Small intestine (tissue), 7 donors: ENCODE measurements at regions not wholly inside any gene's neighbourhood (a gene's known extent, or its start where the extent isn't known, plus 50 kb on each side); places are given as distances from the start of the nearest gene placed in this dataset.
"Not testable (repeated sequence)": the region's sequence is repeated elsewhere in the genome, so short reads cannot be mapped to it uniquely, and the experiment has no call there.

Experiments used
- DNase-seq, 2 donors: peaks; one replicate each; pipeline versions ENCODE4 v3.0.0 to v3.0.0-alpha.2; 2013
- FAIRE-seq: peaks from 2 replicates; lab custom pipeline; 2012; peaks lifted over from hg19 to GRCh38; lab: Jason Lieb, UNC
- H3K27ac ChIP-seq, 3 donors: one replicate each; pipeline ENCODE4 v1.5.1; 2013; ENCODE audit warnings: low read length in 2 of 3, mild to moderate bottlenecking in 2 of 3, control low read depth in 1 of 3, inconsistent platforms in 1 of 3, low read depth in 1 of 3, moderate library complexity in 1 of 3
- H3K27me3 ChIP-seq, 3 donors: one replicate each; pipeline ENCODE4 v1.6.1; 2013; ENCODE audit warnings: low read length in 3 of 3, inconsistent platforms in 1 of 3; ENCODE audit not compliant: control insufficient read depth in 3 of 3, insufficient read depth in 3 of 3
- H3K36me3 ChIP-seq, 3 donors: one replicate each; pipeline ENCODE4 v1.6.1; 2013; ENCODE audit warnings: low read length in 3 of 3, inconsistent platforms in 1 of 3, low read depth in 1 of 3, mild to moderate bottlenecking in 1 of 3, moderate library complexity in 1 of 3; ENCODE audit not compliant: control insufficient read depth in 3 of 3, insufficient read depth in 2 of 3
- H3K4me1 ChIP-seq, 3 donors: one replicate each; pipeline ENCODE4 v1.6.1; 2013; ENCODE audit warnings: low read length in 2 of 3, inconsistent platforms in 1 of 3, low read depth in 1 of 3, mild to moderate bottlenecking in 1 of 3, moderate library complexity in 1 of 3; ENCODE audit not compliant: control insufficient read depth in 3 of 3, insufficient read depth in 2 of 3
- H3K4me3 ChIP-seq, 3 donors: one replicate each; pipeline ENCODE4 v1.5.1; 2013; ENCODE audit warnings: low read length in 3 of 3, control low read depth in 1 of 3, inconsistent platforms in 1 of 3, low read depth in 1 of 3, mild to moderate bottlenecking in 1 of 3, moderate library complexity in 1 of 3
- H3K9me3 ChIP-seq, 2 donors: one replicate each; pipeline ENCODE4 v1.6.1; 2013; ENCODE audit warnings: low read depth in 1 of 2, low read length in 1 of 2; ENCODE audit not compliant: control insufficient read depth in 2 of 2, insufficient read depth in 1 of 2
- WGBS, 3 donors: extraction: QIAGEN DNeasy Blood & Tissue Kit; methylation state at CpG; one replicate each; pipeline ENCODE4 v1.1.7; 2013; 5-methylcytosine and 5-hydroxymethylcytosine counted together
- donor health status: healthy with polysubstance abuse.
- donor health status: control.
- donor health status: control.
- donor health status: Bipolar disorder and iron deficiency.
- donor health status: healthy.

DNA sequence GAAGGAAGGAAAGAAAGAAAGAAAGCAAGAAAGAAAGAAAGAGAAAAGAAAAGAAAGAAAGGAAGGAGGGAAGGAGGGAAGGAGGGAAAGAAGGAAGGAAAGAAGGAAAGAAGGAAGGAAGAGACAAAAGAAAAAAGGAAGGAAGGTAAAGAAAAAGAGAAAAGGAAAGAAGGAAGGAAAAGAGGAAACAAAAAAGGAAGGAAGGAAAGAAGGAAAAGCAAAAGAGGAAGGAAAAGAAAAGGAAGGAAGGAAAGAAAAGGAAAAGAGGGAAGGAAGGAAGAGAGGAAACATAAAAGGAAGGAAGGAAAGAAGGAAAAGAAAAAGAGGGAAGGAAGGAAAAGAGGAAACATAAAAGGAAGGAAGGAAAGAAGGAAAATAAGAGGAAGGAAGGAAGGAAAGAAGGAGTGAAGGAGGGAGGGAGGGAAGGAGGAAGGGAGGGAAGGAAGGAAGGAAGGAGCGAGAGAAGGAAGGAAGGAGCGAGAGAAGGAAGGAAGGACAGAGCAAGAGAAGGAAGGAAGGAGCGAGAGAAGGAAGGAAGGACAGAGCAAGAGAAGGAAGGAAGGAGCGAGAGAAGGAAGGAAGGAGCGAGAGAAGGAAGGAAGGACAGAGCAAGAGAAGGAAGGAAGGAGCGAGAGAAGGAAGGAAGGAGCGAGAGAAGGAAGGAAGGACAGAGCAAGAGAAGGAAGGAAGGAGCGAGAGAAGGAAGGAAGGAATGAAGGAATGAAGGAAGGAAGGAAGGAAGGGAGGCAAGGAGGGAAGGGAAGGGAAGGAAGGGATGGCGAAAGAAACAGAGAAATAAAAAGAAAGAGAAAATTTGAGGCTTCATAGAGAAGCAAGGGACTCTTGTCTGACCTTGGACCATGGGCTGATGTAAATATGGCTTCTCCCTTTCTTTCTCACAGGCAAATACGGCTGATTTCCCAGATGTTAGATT is 266.3 kb downstream of the ASMT start:
- H3K27ac ChIP-seq, H3K36me3 ChIP-seq, H3K9me3 ChIP-seq, H3K27me3 ChIP-seq, H3K4me3 ChIP-seq, DNase-seq, FAIRE-seq, H3K4me1 ChIP-seq: not testable (repeated sequence)
- WGBS, 3 donors = 84 to 88% (median 87%) methylated on average over 7 to 10 of the region's 10 CpGs

DNA sequence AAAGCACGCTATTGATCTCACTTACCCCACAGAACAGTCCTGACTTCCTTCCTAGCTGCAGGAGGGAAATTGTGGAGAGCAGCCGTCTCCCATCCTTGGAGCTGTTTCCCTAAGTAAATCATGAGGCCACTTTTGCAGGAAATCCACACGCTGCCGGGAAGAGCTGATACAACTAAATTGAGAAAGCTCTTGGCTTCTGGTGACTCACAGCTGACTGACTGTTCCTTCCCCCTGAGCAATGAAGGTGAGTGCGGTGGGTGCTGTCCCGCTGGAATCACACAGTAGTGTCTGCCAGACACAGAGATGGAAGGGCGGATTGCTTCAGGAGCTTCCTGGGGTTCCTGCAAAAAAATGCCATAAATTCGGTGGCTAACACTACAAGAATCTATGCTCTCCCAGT is 268.9 kb downstream of the ASMT start:
- H3K4me1 ChIP-seq = no peaks in the 10 kb centered on the region
- no peak overlapping the region for H3K27ac ChIP-seq
- H3K36me3 ChIP-seq = no peaks in the 10 kb centered on the region
- 41 to 69% (median 53%) methylated on average over 8 of the region's 8 CpGs for WGBS, 3 donors
- no peak overlapping the region for H3K4me3 ChIP-seq
- H3K9me3 ChIP-seq = no peaks in the 10 kb centered on the region
- H3K27me3 ChIP-seq = no peaks in the 10 kb centered on the region
- DNase-seq (no peak), FAIRE-seq (no peak)

DNA sequence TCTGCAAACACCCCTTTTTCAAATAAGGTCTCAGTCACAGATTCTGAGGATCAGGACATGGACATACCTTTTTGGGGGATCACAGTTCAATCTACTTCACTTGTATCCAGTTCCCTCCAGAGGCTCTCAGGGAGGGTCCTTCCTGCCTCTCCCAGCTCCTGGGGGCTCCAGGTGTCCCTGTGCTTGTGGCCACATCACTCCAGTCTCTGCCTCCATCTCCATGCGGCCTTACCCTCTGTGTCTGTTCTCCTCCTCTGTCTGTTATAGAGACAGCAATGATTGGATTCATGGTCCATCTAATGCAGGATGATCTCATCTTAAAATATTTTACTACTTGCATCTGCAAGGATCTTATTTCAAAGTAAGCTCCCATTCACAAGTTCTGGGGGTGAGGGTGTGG is 269.6 kb downstream of the ASMT start:
- Histone ChIP-seq H3K27ac (no peak overlapping the region), H3K4me3 (no peak overlapping the region), H3K9me3 (no peaks in the 10 kb centered on the region), H3K27me3 (no peaks in the 10 kb centered on the region), H3K36me3 (no peaks in the 10 kb centered on the region), H3K4me1 (no peaks in the 10 kb centered on the region)
- WGBS, 3 donors = 90 to 95% (median 95%) methylated on average over 1 of the region's 1 CpG
- DNase-seq = no peak
- no peak for FAIRE-seq

DNA sequence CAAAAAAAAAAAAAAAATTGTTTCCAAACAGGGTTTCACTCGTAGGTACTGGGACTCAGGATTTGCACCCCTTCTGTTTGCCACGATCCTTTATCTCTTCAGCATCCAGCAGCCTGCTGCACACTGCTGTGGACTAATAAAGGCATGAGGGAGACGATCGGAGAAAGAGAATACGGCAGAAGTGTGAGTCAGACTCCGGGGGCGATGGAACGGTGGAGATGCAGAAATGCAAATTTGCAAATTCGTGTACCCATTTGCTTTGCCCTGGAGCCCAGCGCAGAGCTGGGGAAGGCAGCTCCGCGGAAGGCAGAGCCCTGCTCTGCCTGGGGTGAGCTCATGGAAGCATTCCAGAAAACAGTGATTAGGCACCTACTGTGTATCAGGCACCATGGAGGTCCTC is 270.3 kb downstream of the ASMT start:
- WGBS, 3 donors = 84 to 90% (median 89%) methylated on average over 12 of the region's 12 CpGs
- FAIRE-seq = no peak
- H3K36me3 ChIP-seq = no peaks in the 10 kb centered on the region

DNA sequence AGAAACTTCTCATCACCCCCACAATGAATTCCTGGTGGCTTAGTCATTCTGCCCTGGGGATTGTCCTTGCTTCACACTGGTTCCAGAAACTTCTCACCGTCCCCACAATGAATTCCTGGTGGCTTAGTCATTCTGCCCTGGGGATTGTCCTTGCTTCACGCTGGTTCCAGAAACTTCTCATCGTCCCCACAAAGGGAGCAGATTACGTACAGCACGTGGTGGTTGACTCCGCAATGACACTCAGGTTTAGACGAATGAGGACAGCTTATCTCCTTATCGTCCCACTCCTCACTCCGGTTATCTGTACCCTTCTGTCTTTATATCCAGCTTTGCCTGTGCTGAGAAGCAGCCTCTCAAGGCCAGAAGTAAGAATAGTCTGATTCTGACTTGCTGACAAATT is 273.4 kb downstream of the ASMT start:
- not testable (repeated sequence) for H3K4me1 ChIP-seq, H3K27me3 ChIP-seq, H3K9me3 ChIP-seq, H3K27ac ChIP-seq, H3K4me3 ChIP-seq, H3K36me3 ChIP-seq, FAIRE-seq, DNase-seq
- 87 to 90% (median 88%) methylated on average over 8 to 9 of the region's 9 CpGs for WGBS, 3 donors

More for the DNA sequence above, 270.3 kb downstream of the ASMT start:
- DNase-seq = no peak
- Histone ChIP-seq H3K4me1 (no peaks in the 10 kb centered on the region), H3K9me3 (no peaks in the 10 kb centered on the region), H3K4me3 (no peak overlapping the region), H3K27me3 (no peaks in the 10 kb centered on the region), H3K27ac (no peak overlapping the region)

DNA sequence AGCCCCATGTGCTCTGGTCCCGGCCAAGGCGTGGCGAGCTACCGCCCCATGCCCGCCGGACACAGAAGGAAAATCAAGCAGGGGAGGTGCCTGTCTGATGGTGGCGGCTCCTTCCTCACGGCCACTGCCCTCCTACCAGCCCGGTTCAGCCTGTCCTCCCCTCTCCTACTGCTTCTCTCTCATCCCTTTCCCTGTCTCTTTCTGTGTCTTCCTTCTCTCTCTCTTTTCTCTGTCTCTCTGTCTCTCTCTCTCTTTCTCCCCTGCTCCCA is 279.1 kb downstream of the ASMT start:
- Histone ChIP-seq H3K4me1 (no peaks in the 10 kb centered on the region), H3K36me3 (no peaks in the 10 kb centered on the region), H3K4me3 (no peak overlapping the region), H3K27me3 (no peaks in the 10 kb centered on the region), H3K27ac (no peak overlapping the region), H3K9me3 (peaks cover 0 to 4% of the 10 kb centered on the region in 2 donors)
- WGBS, 3 donors = 86 to 94% (median 88%) methylated on average over 9 of the region's 9 CpGs
- no peak for DNase-seq
- FAIRE-seq = no peak

DNA sequence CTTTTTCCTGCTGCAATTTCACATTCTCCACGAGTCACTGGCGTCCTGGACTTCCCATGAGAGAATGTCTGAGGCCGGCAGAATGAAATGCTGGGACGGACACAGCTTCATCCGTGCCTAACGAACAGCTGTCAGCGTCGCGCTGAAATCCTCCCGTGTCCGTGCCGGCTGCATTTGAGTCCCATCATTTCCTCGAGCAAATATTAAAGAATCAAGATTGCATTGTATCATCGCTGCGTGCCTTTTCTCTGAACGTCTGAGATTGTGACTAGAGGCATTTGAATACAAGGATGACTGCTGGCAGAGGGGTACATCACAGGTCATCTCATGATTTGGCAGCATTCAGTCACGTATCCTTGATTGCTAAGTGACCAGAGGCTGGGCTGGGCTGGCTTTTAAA is 279.9 kb downstream of the ASMT start:
- FAIRE-seq (no peak), DNase-seq (no peak)
- Histone ChIP-seq H3K27ac (no peak overlapping the region), H3K4me1 (no peaks in the 10 kb centered on the region), H3K9me3 (peaks cover 0 to 4% of the 10 kb centered on the region in 2 donors), H3K36me3 (no peaks in the 10 kb centered on the region), H3K27me3 (no peaks in the 10 kb centered on the region), H3K4me3 (no peak overlapping the region)
- WGBS, 3 donors = 67 to 81% (median 80%) methylated on average over 17 of the region's 17 CpGs

DNA sequence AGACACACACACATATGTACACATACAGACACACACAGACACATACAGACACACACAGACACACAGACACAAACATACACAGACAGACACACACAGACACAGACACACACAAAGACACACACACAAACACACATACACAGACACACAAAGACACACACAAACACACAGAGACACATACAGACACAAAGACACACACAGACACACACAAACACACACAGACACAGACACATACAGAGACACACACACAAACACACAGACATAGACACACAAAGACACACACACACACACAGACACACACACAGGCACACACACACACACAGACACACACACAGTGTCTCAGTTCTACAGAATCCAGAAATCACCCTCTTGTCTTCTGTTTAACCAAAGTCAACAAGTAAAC is 280.7 kb downstream of the ASMT start:
- Histone ChIP-seq H3K9me3 (peaks cover 0 to 4% of the 10 kb centered on the region in 2 donors), H3K27me3 (no peaks in the 10 kb centered on the region), H3K27ac (no peak overlapping the region), H3K4me1 (no peaks in the 10 kb centered on the region), H3K4me3 (no peak overlapping the region), H3K36me3 (no peaks in the 10 kb centered on the region)
- no peak for FAIRE-seq
- no peak for DNase-seq

DNA sequence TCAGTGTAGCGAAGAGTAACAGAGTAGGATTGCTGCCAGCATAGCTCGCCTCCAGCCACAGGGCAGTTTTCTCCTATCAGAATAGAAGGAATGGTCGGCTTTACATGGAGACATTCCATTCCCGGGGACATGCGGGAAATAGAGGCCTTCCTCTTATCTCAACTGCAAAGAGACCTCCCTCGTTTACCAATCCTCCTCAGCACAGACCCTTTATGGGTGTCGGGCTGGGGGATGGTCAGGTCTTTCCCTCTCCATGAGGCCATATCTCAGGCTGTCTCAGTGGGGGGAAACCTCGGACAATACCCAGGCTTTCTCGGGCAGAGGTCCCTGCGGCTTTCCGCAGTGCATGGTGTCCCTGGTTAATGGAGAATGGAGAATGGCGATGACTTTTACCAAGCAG is 285.0 kb downstream of the ASMT start:
- no peak for FAIRE-seq
- H3K4me1 ChIP-seq = no peaks in the 10 kb centered on the region
- no peak overlapping the region for H3K4me3 ChIP-seq
- no peak for DNase-seq
- no peaks in the 10 kb centered on the region for H3K9me3 ChIP-seq
- 63 to 78% (median 68%) methylated on average over 12 of the region's 12 CpGs for WGBS, 3 donors
- H3K36me3 ChIP-seq = no peaks in the 10 kb centered on the region
- H3K27ac ChIP-seq = no peak overlapping the region
- H3K27me3 ChIP-seq = peaks cover 0 to 7% (median 0%) of the 10 kb centered on the region in 3 donors
